Stimulated activated CD4-positive, alpha-beta T cell treated with anti-CD3 and anti-CD28 coated beads, Interleukin-1b, Interleukin-23, amount 100 ng/mL, for 1 hour (primary cell): ENCODE measurements at regions not wholly inside any gene's neighbourhood (a gene's known extent, or its start where the extent isn't known, plus 50 kb on each side); places are given as distances from the start of the nearest gene placed in this dataset.

ENCODE experiments used
- DNase-seq, 2 donors: peaks; one replicate each; pipeline ENCODE4 v3.0.0-alpha.2; 2020; ENCODE audit warnings: low read depth in 2 of 2

DNA sequence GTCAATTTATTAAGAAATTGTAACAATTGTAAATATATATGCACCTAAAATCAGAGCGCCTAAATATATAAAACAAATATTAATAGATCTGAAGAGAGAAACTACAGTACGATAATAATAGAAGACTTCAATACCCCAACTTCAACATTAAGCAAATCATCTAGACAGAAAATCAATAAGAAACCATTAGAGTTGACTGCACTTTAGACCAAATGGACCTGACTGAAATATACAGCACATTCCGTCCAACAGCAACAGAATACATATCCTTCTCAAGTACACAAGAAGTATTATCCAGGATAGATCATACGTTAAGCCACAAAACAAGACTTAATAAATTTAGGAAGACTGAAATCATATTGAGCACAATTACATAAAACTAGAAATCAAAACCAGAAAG lies 208.7 kb downstream of the MED10 start:
- DNase-seq = no peak

DNA sequence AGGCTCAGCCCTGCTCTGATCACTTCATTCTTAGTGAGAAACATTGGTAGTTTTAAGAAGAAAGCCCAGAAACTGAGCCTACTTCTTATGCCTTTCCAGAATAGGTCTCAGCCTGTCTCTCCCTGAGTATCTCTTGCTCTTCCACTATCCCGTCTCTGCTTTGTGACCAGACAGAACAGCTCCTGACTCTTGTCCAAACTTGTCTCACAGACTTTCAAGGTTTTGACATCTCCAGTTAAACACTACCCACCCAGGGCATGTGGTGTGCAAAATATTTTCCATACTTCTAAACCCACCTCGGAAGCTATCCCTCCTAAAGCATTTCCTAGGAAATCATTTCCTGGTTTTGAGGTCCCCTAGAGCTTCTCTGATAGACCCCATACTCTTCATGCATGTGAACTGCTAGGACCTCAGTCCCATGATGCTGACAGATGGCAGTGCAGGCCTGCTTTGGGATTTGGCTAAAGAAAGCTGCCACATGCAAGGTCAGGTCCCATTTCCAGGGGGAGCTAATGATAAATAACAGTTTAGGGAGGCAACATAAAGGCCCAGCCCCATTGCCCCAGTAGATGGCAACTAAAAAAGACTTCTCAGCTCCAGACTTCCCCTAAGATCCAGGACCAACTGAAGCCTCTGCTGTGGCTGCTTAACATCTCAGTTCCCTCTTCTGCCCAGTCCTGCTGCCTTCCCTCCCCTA lies 211.5 kb downstream of the MED10 start:
- DNase-seq = no peak

- no peak for DNase-seq
These were observed 214.4 kb downstream of the MED10 start for GRCh38 chr5:6163913-6164312.

- DNase-seq = no peak
These were observed 216.2 kb downstream of the MED10 start for GRCh38 chr5:6162175-6162574.

- no peak for DNase-seq
These were observed 217.1 kb downstream of the MED10 start for GRCh38 chr5:6161257-6161656.

- no peak for DNase-seq
These were observed 218.4 kb downstream of the MED10 start for GRCh38 chr5:6159832-6160430.

DNA sequence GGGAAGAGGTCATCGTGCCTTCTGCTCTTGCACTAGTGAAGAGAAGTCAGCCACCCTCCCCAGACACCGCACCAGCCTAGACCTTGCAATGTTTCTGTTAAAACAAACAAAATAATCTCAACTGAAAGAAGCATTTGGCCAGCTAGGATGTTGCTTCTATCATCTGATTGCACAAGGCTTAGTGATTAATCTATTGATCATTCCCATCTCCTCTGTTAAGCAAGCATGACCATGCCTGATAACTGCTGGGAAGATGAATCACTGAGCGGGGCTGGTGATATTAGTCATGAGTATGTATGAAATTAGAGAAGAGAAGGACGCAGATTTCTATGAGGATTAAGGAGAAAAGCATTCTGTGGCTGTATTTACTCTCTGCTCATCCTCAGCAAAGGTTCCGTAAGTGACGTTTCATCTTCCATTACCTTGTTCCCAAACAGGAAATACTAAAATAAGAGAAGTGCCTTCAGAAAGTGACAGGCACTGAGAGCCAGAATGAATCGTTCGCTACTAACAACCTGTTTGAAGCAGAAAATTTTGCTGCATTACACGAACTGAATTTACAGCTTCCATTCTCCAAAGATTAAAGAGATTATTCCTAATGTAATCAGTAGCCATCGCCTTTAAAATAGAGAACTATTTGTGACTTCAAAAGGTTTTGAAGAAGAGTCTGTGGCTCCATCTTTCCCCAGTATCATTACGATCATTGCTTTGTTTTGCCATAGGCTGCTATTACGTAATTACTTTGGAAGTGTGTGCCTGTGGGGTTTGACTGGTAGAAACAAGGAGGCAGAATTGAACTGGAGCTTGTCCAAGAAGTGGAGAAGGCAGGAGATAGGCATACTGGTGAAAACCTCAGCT lies 219.1 kb downstream of the MED10 start:
- no peak for DNase-seq

DNA sequence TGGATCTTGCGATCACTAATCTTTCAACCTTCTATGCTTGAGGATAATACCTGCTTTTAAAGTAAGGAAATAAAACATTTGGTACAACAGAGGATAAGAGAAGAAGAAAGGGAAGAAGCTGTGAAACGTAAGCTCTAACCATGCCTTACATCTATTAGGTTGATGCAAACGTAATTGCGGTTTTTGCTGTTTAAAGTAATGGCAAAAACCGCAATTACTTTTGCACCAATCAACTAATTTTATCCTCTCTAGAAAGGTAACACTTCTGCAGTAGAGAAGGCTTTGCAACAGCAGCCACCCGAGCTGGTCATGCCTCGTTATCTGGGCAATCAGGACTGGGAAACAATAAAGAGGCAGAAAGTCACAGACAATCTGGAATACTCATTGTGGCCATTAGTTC lies 224.1 kb downstream of the MED10 start:
- no peak for DNase-seq

DNA sequence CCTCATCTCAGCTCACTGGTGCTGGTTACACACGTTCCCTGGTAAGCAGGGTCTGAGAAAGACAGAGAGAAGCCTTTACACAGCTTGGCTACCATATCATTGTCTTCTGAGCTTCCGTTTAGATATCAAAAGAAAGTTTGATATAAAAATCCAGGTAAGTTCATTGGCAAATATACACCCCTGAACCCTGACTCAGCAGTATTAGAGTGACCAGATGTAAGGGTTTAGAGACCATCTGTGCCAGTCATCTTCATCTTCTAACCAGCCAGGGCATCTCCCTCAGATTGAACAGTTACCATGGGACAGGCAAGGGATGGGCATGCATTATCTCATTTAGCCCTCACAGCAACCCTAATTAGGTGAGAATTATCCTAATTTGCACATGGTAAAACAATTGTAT lies 232.1 kb downstream of the MED10 start:
- DNase-seq = no peak

DNA sequence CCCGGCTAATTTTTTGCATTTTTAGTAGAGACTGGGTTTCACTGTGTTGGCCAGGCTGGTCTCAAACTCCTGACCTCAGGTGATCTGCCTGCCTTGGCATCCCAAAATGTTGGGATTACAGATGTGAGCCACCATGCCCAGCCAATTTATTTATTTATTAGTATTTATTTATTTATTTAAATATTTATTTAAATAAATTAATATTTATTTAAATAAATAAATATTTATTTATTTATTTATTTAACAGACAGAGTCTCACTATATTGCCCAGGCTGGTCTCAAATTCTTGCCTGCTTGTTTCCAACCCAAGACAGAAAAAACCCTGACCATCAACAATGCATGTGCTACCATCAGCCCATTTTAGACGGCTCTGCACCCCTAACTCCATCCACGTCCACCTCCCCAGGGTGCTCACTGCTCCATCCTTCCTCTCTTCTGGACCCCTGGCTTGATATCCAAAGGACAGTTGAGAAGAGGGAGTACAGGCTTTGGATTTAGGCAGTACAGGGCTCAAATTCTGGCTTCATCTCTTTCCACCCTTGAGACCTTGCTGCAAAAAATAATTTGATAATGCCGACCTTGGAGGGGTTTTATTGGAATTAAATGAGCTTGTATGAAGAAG lies 232.6 kb downstream of the MED10 start:
- DNase-seq = no peak

DNA sequence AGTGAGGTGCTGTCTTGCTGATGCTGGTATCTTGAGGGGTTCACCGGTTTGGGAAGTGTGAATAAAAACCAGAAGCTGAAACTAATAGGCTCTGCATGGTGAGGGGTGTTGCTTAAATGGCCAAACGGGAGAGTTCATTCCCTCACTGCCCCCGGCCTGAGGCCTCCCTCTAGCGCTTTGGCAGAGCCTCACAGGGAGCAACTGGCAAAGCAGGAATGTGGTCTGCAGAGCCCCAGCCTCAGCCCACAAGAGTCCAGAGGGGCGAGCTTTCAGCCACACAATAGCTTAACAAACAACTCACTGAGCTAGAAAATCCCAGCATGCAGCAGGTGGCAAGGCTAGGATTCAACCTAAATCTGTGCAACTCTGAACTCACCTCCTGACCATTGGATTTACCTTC lies 234.8 kb downstream of the MED10 start:
- DNase-seq = no peak

DNA sequence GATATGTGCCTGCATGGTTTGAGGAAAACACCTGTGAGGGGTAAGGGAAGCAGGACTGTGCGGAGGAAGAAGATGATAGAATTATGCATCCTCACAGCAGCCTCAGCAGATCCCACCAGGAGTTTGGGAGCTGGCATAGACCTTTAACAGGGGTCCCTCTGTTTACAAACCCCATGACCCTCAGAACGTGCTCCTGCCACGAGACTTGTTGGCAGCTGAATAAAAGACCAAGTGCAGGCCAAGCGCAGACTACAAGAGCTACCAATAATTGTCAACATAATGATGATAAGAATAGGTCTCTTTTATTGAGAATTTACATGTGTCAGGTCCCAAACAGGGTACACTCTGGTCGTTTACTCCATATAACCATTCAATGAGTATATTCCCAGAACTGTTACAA lies 236.0 kb downstream of the MED10 start:
- no peak for DNase-seq

GRCh38 chr5:6140219-6140618 lies 238.1 kb downstream of the MED10 start:
- no peak for DNase-seq

- no peak for DNase-seq
These were observed 242.4 kb downstream of the MED10 start for GRCh38 chr5:6135977-6136376.

- no peak for DNase-seq
These were observed 244.1 kb downstream of the MED10 start for GRCh38 chr5:6134281-6134680.

DNA sequence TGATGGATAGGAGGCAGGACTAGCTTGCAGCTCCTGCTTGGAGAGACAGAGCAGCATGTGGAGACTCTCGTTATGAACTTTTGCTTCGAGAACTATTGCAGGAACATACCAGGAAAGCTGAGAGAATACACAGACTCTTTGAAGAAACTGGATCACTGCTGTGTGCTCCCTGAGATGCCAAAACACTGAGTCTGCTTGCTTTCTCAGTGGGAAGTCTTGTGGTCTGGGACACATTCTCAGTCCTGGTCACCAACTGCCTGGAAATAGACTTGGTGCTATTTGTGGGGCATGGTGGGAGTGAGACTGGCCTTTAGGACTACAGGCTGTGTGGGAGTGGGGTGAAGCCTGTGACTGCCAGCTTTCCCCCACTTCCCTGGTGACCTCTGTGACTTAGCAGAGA lies 252.6 kb downstream of the MED10 start:
- DNase-seq = no peak

GRCh38 chr5:6118691-6119090 lies 259.7 kb downstream of the MED10 start:
- DNase-seq = no peak

- DNase-seq = no peak
These were observed 261.1 kb downstream of the MED10 start for GRCh38 chr5:6117212-6117611.

GRCh38 chr5:6115852-6116251 lies 262.5 kb downstream of the MED10 start:
- no peak for DNase-seq

GRCh38 chr5:6112538-6112937 lies 265.8 kb downstream of the MED10 start:
- no peak for DNase-seq

- no peak for DNase-seq
These were observed 266.2 kb downstream of the MED10 start for GRCh38 chr5:6112125-6112524.

- no peak for DNase-seq
These were observed 267.2 kb downstream of the MED10 start for GRCh38 chr5:6111131-6111530.
